IMR-90 (cell line): ENCODE measurements at regions not wholly inside any gene's neighbourhood (a gene's known extent, or its start where the extent isn't known, plus 50 kb on each side); places are given as distances from the start of the nearest gene placed in this dataset.

Experiments used
- ATAC-seq: fragments of 200-7000 bp; cut with Tn5 transposase; 2 replicates; pipeline ENCODE4 v1.9.1; 2020; ENCODE audit warnings: low read depth, mild to moderate bottlenecking, moderate library complexity
- BruUV-seq: library from RNA; stranded (reverse); fragments of 400-500 nt; replicated peaks from 2 replicates; lab custom pipeline; 2021; lab: Mats Ljungman, UMichigan
- CTCF ChIA-PET: fragments of 300-600 bp; formaldehyde crosslinking; extraction: SDS; loops from one replicate; lab custom pipeline; 2021; ENCODE audit warnings: antibody characterized with exemption; lab: Yijun Ruan, JAX
- POLR2A ChIA-PET: fragments of 300-600 bp; sonication (Branson Sonifier 250); formaldehyde crosslinking; loops from one replicate; lab custom pipeline; 2022; ENCODE audit warnings: antibody characterized with exemption; ENCODE audit not compliant: unreplicated experiment; lab: Charles Lee
- DNase-seq: peaks from one replicate; pipeline ENCODE4 v3.0.0; 2013
- H2AFZ ChIP-seq: replicated peaks from 2 replicates; pipeline ENCODE3; 2013; ENCODE audit warnings: low read length, mild to moderate bottlenecking; ENCODE audit not compliant: poor library complexity
- H2AK5ac ChIP-seq: 2 replicates; pipeline ENCODE4 v1.6.1; 2013; ENCODE audit warnings: low read depth, low read length, inconsistent platforms
- H2AK9ac ChIP-seq: replicated peaks from 2 replicates; pipeline ENCODE3; 2013; ENCODE audit warnings: mild to moderate bottlenecking, low read depth, low read length, moderate library complexity; ENCODE audit not compliant: poor library complexity
- H2BK120ac ChIP-seq: 2 replicates; pipeline ENCODE4 v1.6.1; 2013; ENCODE audit warnings: low read depth, low read length, inconsistent platforms
- H2BK15ac ChIP-seq: 3 replicates; pipeline ENCODE4 v1.6.1; 2013; ENCODE audit warnings: low read depth, low read length, inconsistent platforms
- H2BK20ac ChIP-seq: 2 replicates; pipeline ENCODE4 v1.6.1; 2013; ENCODE audit warnings: low read depth, mild to moderate bottlenecking, inconsistent platforms, low read length, moderate library complexity
- H2BK5ac ChIP-seq: 2 replicates; pipeline ENCODE4 v1.6.1; 2013; ENCODE audit warnings: mild to moderate bottlenecking, low read depth, low read length, inconsistent platforms; ENCODE audit not compliant: poor library complexity, severe bottlenecking
- H3K14ac ChIP-seq: replicated peaks from 2 replicates; pipeline ENCODE4 v1.6.1; 2013; ENCODE audit warnings: low read depth, low read length, inconsistent platforms
- H3K18ac ChIP-seq: 2 replicates; pipeline ENCODE4 v1.6.1; 2013; ENCODE audit warnings: low read depth, low read length, control low read depth
- H3K23ac ChIP-seq: 2 replicates; pipeline ENCODE4 v1.6.1; 2013; ENCODE audit warnings: low read depth, low read length, inconsistent platforms
- H3K27ac ChIP-seq: 2 replicates; pipeline ENCODE4 v1.5.1; 2013; ENCODE audit warnings: mild to moderate bottlenecking, control low read depth, low read length; ENCODE audit not compliant: insufficient read depth
- H3K27me3 ChIP-seq: 2 replicates; pipeline ENCODE4 v1.6.1; 2013; ENCODE audit warnings: low read length; ENCODE audit not compliant: control insufficient read depth, insufficient read depth
- H3K36me3 ChIP-seq: 2 replicates; pipeline ENCODE4 v1.6.1; 2013; ENCODE audit warnings: low read length, mixed read lengths; ENCODE audit not compliant: control insufficient read depth, insufficient read depth
- H3K4ac ChIP-seq: 2 replicates; pipeline ENCODE4 v1.6.1; 2013; ENCODE audit warnings: low read depth, low read length, inconsistent platforms
- H3K4me1 ChIP-seq: 2 replicates; pipeline ENCODE4 v1.6.1; 2013; ENCODE audit warnings: low read length, mixed read lengths; ENCODE audit not compliant: control insufficient read depth, insufficient read depth
- H3K4me2 ChIP-seq: 2 replicates; pipeline ENCODE4 v1.6.1; 2013; ENCODE audit warnings: low read depth, mild to moderate bottlenecking, control low read depth, low read length, moderate library complexity
- H3K4me3 ChIP-seq: 2 replicates; pipeline ENCODE4 v1.5.1; 2013; ENCODE audit warnings: low read depth, mild to moderate bottlenecking, control low read depth, low read length, moderate library complexity; ENCODE audit not compliant: insufficient read depth
- H3K56ac ChIP-seq: 2 replicates; pipeline ENCODE4 v1.6.1; 2013; ENCODE audit warnings: low read length, inconsistent platforms; ENCODE audit not compliant: insufficient read depth; ENCODE audit errors: extremely low read depth
- H3K79me1 ChIP-seq, 2 experiments: 2 replicates each; pipeline ENCODE4 v1.6.1; 2013; ENCODE audit warnings: low read length in 2 of 2, inconsistent platforms in 1 of 2, low read depth in 1 of 2
- H3K9ac ChIP-seq: 2 replicates; pipeline ENCODE4 v1.6.1; 2013; ENCODE audit warnings: low read depth, low read length, control low read depth
- H3K9me1 ChIP-seq: 2 replicates; pipeline ENCODE4 v1.6.1; 2013; ENCODE audit warnings: low read length, inconsistent platforms; ENCODE audit not compliant: insufficient read depth
- H3K9me3 ChIP-seq: 2 replicates; pipeline ENCODE4 v1.6.1; 2013; ENCODE audit warnings: low read length; ENCODE audit not compliant: control insufficient read depth, insufficient read depth
- H4K20me1 ChIP-seq: 2 replicates; pipeline ENCODE4 v1.6.1; 2013; ENCODE audit warnings: low read length, inconsistent platforms; ENCODE audit not compliant: insufficient read depth
- H4K5ac ChIP-seq: 2 replicates; pipeline ENCODE4 v1.6.1; 2013; ENCODE audit warnings: mild to moderate bottlenecking, low read depth, low read length, control low read depth
- H4K8ac ChIP-seq, 2 experiments: 2 replicates each; pipeline ENCODE4 v1.6.1; 2013; ENCODE audit warnings: low read depth in 2 of 2, low read length in 2 of 2, control low read depth in 1 of 2, inconsistent platforms in 1 of 2
- H4K91ac ChIP-seq: 2 replicates; pipeline ENCODE4 v1.6.1; 2013; ENCODE audit warnings: low read depth, low read length, inconsistent platforms; ENCODE audit not compliant: insufficient read depth
- BHLHE40 ChIP-seq: fragments of 150-350 bp; IDR thresholded peaks from 2 replicates; pipeline ENCODE4 v1.6.1; 2016; ENCODE audit warnings: mild to moderate bottlenecking, low read depth, low read length
- CEBPB ChIP-seq: IDR thresholded peaks from 2 replicates; pipeline ENCODE4 v1.6.1; 2012; ENCODE audit warnings: low read depth, low read length, improper control_type of control experiment
- CHD1 ChIP-seq: IDR thresholded peaks from 2 replicates; pipeline ENCODE4 v1.6.1; 2012; ENCODE audit warnings: low read depth, low read length, improper control_type of control experiment
- MAFK ChIP-seq: IDR thresholded peaks from 2 replicates; pipeline ENCODE4 v1.6.1; 2012; ENCODE audit warnings: low read depth, low read length, improper control_type of control experiment
- MAZ ChIP-seq: IDR thresholded peaks from 2 replicates; pipeline ENCODE4 v1.6.1; 2012; ENCODE audit warnings: low read depth, mild to moderate bottlenecking, low read length, improper control_type of control experiment, moderate library complexity, borderline replicate concordance
- MXI1 ChIP-seq: IDR thresholded peaks from 2 replicates; pipeline ENCODE4 v1.6.1; 2012; ENCODE audit warnings: low read depth, mild to moderate bottlenecking, low read length, moderate library complexity, borderline replicate concordance
- USF2 ChIP-seq: fragments of 150-350 bp; IDR thresholded peaks from 2 replicates; pipeline ENCODE4 v1.6.1; 2017; ENCODE audit warnings: mild to moderate bottlenecking, antibody characterized with exemption, low read length, low read depth
- WGBS, 2 experiments: methylation state at CpG; one replicate each; pipeline versions ENCODE4 v1.1.5 to v1.1.7; 2013; ENCODE audit warnings: missing lambda C conversion rate in 2 of 2; ENCODE audit not compliant: insufficient read length in 1 of 2; ENCODE audit errors: extremely low coverage in 2 of 2; 5-methylcytosine and 5-hydroxymethylcytosine counted together
- dilution Hi-C: fragments of 300-500 bp; cut with HindIII; formaldehyde crosslinking; loops from one replicate; pipeline ENCODE4 v1.14.3; 2018; ENCODE audit warnings: low sequenced_read_pairs; ENCODE audit not compliant: unreplicated experiment
- in situ Hi-C: fragments of 300-500 bp; cut with MboI; formaldehyde crosslinking; loops from 3 replicates; pipeline ENCODE4 v1.14.3; 2019; ENCODE audit warnings: low sequenced_read_pairs, inconsistent platforms, mixed read lengths
- intact Hi-C: fragments of 100-400 bp; cut with micrococcal nuclease; formaldehyde crosslinking; loops from 2 replicates; pipeline ENCODE4 v1.10.0; 2022

- TF ChIP-seq MAFK = no peak
- no peak for TF ChIP-seq BHLHE40
- no peak for TF ChIP-seq MAZ
- no peak for TF ChIP-seq CEBPB
- no peak for TF ChIP-seq USF2
- no peak for TF ChIP-seq CHD1
- no peak for TF ChIP-seq MXI1
- dilution Hi-C loops = no loop called here
- no peaks in the 10 kb centered on the region; the same call in 1 of the 2 replicates for H4K20me1 ChIP-seq
- no peak overlapping the region for H3K56ac ChIP-seq
- H3K36me3 ChIP-seq = no peaks in the 10 kb centered on the region
- no peaks in the 10 kb centered on the region for H3K27me3 ChIP-seq
- no peak overlapping the region for H3K4me2 ChIP-seq
- no peak overlapping the region for H4K5ac ChIP-seq
- H3K9me3 ChIP-seq = peaks cover under 1% of the 10 kb centered on the region; the same call in 1 of the 2 replicates
- POLR2A ChIA-PET = no interaction called here
- ATAC-seq (no peak), DNase-seq (no peak)
- no peak overlapping the region for H2AK9ac ChIP-seq
- no peak overlapping the region for H2BK20ac ChIP-seq
- H3K14ac ChIP-seq = no peak overlapping the region
- in situ Hi-C loops = no loop called here
- H3K23ac ChIP-seq = no peak overlapping the region
- H4K8ac ChIP-seq = no peak overlapping the region
- H4K91ac ChIP-seq = no peak overlapping the region
- no peaks in the 10 kb centered on the region for H3K9me1 ChIP-seq
- no TSS peak for BruUV-seq
- no peak overlapping the region for H3K4ac ChIP-seq
- no peak overlapping the region for H2BK120ac ChIP-seq
- H3K79me1 ChIP-seq = no peaks in the 10 kb centered on the region
- H3K9ac ChIP-seq = no peak overlapping the region
- no peak overlapping the region for H3K27ac ChIP-seq
- CTCF ChIA-PET = no interaction called here
- H2BK5ac ChIP-seq = no peak overlapping the region
- no peak overlapping the region for H3K18ac ChIP-seq
- H3K4me1 ChIP-seq = no peaks in the 10 kb centered on the region
- H3K4me3 ChIP-seq = no peak overlapping the region
- WGBS, 2 experiments = no CpG with 5 or more reads among the region's 4 CpGs
- no peak overlapping the region for H2BK15ac ChIP-seq
- intact Hi-C loops = no loop called here
- no peak overlapping the region for H2AK5ac ChIP-seq
- H2AFZ ChIP-seq = no peak overlapping the region
Observed at GRCh38 chr13:68727798-68728197, 1379.8 kb upstream of the ATXN8OS start.
